ENCODE measurements at regions not wholly inside any gene's neighbourhood (a gene's known extent, or its start where the extent isn't known, plus 50 kb on each side); places are given as distances from the start of the nearest gene placed in this dataset.

DNA sequence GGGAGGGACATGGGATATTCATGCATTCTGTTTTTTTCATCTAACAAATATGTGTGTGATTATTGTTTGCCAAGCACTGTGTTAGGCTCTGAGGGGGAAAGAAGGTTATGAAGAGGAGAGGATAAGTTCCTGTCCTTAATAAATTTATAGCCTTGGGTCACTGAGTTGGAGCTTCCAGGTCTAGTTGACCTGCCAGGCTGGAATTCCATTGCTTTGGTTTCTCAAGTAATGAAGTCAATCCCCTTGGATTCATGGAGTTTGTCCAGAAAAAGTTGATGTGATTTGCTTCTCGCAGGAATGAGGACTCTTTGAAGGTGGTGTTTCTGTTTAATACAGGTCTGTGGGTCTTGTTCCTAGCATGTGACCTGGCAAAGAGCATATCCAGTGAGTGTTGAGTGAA lies 156.2 kb downstream of the ADAMTS15 start:
- TF ChIP-seq, protein P1, sequence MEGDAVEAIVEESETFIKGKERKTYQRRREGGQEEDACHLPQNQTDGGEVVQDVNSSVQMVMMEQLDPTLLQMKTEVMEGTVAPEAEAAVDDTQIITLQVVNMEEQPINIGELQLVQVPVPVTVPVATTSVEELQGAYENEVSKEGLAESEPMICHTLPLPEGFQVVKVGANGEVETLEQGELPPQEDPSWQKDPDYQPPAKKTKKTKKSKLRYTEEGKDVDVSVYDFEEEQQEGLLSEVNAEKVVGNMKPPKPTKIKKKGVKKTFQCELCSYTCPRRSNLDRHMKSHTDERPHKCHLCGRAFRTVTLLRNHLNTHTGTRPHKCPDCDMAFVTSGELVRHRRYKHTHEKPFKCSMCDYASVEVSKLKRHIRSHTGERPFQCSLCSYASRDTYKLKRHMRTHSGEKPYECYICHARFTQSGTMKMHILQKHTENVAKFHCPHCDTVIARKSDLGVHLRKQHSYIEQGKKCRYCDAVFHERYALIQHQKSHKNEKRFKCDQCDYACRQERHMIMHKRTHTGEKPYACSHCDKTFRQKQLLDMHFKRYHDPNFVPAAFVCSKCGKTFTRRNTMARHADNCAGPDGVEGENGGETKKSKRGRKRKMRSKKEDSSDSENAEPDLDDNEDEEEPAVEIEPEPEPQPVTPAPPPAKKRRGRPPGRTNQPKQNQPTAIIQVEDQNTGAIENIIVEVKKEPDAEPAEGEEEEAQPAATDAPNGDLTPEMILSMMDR (IDR thresholded peaks at IDR 0.05; ENCODE audit: insufficient read depth, low read length), result no peak
- no peak for TF ChIP-seq POLR2AphosphoS5 (IDR thresholded peaks at IDR 0.05; ENCODE audit: low read depth)
- TF ChIP-seq, protein P2, sequence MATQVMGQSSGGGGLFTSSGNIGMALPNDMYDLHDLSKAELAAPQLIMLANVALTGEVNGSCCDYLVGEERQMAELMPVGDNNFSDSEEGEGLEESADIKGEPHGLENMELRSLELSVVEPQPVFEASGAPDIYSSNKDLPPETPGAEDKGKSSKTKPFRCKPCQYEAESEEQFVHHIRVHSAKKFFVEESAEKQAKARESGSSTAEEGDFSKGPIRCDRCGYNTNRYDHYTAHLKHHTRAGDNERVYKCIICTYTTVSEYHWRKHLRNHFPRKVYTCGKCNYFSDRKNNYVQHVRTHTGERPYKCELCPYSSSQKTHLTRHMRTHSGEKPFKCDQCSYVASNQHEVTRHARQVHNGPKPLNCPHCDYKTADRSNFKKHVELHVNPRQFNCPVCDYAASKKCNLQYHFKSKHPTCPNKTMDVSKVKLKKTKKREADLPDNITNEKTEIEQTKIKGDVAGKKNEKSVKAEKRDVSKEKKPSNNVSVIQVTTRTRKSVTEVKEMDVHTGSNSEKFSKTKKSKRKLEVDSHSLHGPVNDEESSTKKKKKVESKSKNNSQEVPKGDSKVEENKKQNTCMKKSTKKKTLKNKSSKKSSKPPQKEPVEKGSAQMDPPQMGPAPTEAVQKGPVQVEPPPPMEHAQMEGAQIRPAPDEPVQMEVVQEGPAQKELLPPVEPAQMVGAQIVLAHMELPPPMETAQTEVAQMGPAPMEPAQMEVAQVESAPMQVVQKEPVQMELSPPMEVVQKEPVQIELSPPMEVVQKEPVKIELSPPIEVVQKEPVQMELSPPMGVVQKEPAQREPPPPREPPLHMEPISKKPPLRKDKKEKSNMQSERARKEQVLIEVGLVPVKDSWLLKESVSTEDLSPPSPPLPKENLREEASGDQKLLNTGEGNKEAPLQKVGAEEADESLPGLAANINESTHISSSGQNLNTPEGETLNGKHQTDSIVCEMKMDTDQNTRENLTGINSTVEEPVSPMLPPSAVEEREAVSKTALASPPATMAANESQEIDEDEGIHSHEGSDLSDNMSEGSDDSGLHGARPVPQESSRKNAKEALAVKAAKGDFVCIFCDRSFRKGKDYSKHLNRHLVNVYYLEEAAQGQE (IDR thresholded peaks at IDR 0.05; ENCODE audit: insufficient replicate concordance, low read depth), result no peak
- no peak for TF ChIP-seq SPI1 (IDR thresholded peaks at IDR 0.05; ENCODE audit: borderline replicate concordance, low read depth)
